Sigmoid colon (tissue), 6 donors: ENCODE measurements at regions not wholly inside any gene's neighbourhood (a gene's known extent, or its start where the extent isn't known, plus 50 kb on each side); places are given as distances from the start of the nearest gene placed in this dataset.

Experiments used
- DNase-seq: peaks from one replicate; pipeline ENCODE4 v3.0.0-alpha.2; 2019
- H3K27ac ChIP-seq, 4 donors: fragments of 200-600 bp; sonication (generic); one replicate each; pipeline ENCODE4 v1.5.1; 2016 to 2019; ENCODE audit warnings: mild to moderate bottlenecking in 1 of 4
- H3K27me3 ChIP-seq, 3 donors: fragments of 200-600 bp; sonication (generic); one replicate each; pipeline ENCODE4 v1.5.1; 2019; ENCODE audit warnings: mild to moderate bottlenecking in 1 of 3
- H3K36me3 ChIP-seq, 4 donors: fragments of 200-600 bp; sonication (generic); one replicate each; pipeline ENCODE4 v1.5.1; 2016 to 2019
- H3K4me1 ChIP-seq, 4 donors: fragments of 200-600 bp; sonication (generic); one replicate each; pipeline ENCODE4 v1.5.1; 2017 to 2019
- H3K4me3 ChIP-seq, 4 donors: fragments of 200-600 bp; sonication (generic); one replicate each; pipeline ENCODE4 v1.5.1; 2017 to 2019; ENCODE audit warnings: mild to moderate bottlenecking in 2 of 4, moderate library complexity in 1 of 4
- H3K9me3 ChIP-seq, 4 donors: fragments of 200-600 bp in 3 of 4; sonication (generic) in 3 of 4; one replicate each; pipeline versions ENCODE4 v1.5.1 to v1.6.1; 2013 to 2019
- EP300 ChIP-seq, 4 donors: sonication (generic); formaldehyde crosslinking; IDR thresholded peaks; one replicate each; pipeline ENCODE4 v1.6.1; 2017; ENCODE audit warnings: antibody characterized with exemption in 4 of 4
- POLR2A ChIP-seq, 2 donors: fragments of 450-650 bp; IDR thresholded peaks; one replicate each; pipeline ENCODE4 v1.6.1; 2016; ENCODE audit warnings: antibody characterized with exemption in 2 of 2, mild to moderate bottlenecking in 2 of 2, moderate library complexity in 2 of 2
- POLR2AphosphoS5 ChIP-seq, 4 donors: sonication (generic); formaldehyde crosslinking; IDR thresholded peaks; one replicate each; pipeline ENCODE4 v1.6.1; 2017; ENCODE audit warnings: antibody characterized with exemption in 4 of 4
- WGBS, 2 donors: extraction: QIAGEN DNeasy Blood & Tissue Kit; methylation state at CpG; one replicate each; pipeline ENCODE4 v1.1.7; 2013; 5-methylcytosine and 5-hydroxymethylcytosine counted together
- intact Hi-C: fragments of 100-400 bp; cut with DNase I; formaldehyde crosslinking; loops from one replicate; pipeline ENCODE4 v1.15.1; 2023
- TF ChIP-seq, protein P1 (sequence below), 4 experiments: fragments of 450-650 bp in 3 of 4; fragments of 200-600 bp in 1 of 4; IDR thresholded peaks; one replicate each; pipeline ENCODE4 v1.5.1; 2016 to 2019; ENCODE audit warnings: antibody characterized with exemption in 4 of 4, mild to moderate bottlenecking in 3 of 4, moderate library complexity in 2 of 4
- donor health status: healthy with polysubstance abuse.
- donor health status: healthy.

DNA sequence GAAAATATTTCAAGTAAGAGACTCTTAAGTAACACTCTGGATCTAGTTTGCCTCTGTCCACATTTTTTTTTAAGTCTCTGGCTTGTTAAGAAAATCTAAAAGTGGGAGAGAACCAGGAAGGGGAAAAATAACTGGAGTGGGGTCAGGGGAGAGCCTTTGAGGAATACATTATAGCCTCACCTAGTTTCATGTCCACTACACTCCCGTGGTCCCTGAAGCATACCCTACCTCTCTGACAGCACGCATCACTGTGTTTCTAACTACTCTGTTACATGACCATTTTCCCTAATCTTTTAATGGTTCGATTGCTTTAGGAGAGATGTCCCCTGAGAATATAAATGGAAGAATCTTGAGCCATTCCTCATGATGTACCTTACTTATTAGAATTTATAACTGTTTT lies 318.3 kb downstream of the TMEM167A start:
- Histone ChIP-seq H3K9me3 (no peaks in the 10 kb centered on the region), H3K4me1 (no peaks in the 10 kb centered on the region), H3K27me3 (no peaks in the 10 kb centered on the region), H3K36me3 (no peaks in the 10 kb centered on the region), H3K27ac (no peak overlapping the region), H3K4me3 (no peak overlapping the region)
- intact Hi-C loops, result no loop called here
- no peak for TF ChIP-seq POLR2A (IDR thresholded peaks at IDR 0.05)
- TF ChIP-seq, protein P1, sequence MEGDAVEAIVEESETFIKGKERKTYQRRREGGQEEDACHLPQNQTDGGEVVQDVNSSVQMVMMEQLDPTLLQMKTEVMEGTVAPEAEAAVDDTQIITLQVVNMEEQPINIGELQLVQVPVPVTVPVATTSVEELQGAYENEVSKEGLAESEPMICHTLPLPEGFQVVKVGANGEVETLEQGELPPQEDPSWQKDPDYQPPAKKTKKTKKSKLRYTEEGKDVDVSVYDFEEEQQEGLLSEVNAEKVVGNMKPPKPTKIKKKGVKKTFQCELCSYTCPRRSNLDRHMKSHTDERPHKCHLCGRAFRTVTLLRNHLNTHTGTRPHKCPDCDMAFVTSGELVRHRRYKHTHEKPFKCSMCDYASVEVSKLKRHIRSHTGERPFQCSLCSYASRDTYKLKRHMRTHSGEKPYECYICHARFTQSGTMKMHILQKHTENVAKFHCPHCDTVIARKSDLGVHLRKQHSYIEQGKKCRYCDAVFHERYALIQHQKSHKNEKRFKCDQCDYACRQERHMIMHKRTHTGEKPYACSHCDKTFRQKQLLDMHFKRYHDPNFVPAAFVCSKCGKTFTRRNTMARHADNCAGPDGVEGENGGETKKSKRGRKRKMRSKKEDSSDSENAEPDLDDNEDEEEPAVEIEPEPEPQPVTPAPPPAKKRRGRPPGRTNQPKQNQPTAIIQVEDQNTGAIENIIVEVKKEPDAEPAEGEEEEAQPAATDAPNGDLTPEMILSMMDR (IDR thresholded peaks at IDR 0.05), result no peak
- TF ChIP-seq EP300 (IDR thresholded peaks at IDR 0.05), result no peak
- TF ChIP-seq POLR2AphosphoS5 (IDR thresholded peaks at IDR 0.05), result no peak
- DNase-seq, result no peak
- 91% methylated on average over 3 of the region's 3 CpGs for WGBS, 2 donors

DNA sequence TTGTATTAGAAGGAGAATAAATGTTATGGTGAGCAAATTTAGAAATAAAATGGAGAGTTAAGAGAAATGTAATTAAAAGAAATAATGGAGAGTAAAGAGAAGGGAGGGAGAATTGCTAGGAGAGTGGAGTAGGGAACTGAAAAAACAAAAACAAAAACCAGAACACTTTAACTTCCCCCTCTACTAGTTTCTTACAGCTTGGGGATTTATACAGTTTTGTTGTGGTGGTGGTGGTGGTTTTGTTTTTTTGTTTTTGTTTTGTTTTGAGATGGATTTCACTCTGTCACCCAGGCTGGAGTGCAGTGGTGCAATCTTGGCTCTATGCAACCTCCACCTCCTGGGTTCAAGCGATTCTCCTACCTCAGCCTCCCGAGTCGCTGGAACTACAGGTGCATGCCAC lies 322.4 kb downstream of the TMEM167A start:
- no peak overlapping the region for H3K27ac ChIP-seq
- intact Hi-C loops, result no loop called here
- 88 to 94% methylated on average over 3 of the region's 3 CpGs for WGBS, 2 donors
- H3K27me3 ChIP-seq, result no peaks in the 10 kb centered on the region
- H3K4me3 ChIP-seq, result no peak overlapping the region
- no peaks in the 10 kb centered on the region for H3K36me3 ChIP-seq
- DNase-seq, result no peak
- TF ChIP-seq POLR2AphosphoS5 (IDR thresholded peaks at IDR 0.05) (no peak), POLR2A (IDR thresholded peaks at IDR 0.05) (no peak), EP300 (IDR thresholded peaks at IDR 0.05) (no peak)
- TF ChIP-seq, protein P1 (IDR thresholded peaks at IDR 0.05), result no peak
- H3K4me1 ChIP-seq, result no peaks in the 10 kb centered on the region
- H3K9me3 ChIP-seq, result no peaks in the 10 kb centered on the region

DNA sequence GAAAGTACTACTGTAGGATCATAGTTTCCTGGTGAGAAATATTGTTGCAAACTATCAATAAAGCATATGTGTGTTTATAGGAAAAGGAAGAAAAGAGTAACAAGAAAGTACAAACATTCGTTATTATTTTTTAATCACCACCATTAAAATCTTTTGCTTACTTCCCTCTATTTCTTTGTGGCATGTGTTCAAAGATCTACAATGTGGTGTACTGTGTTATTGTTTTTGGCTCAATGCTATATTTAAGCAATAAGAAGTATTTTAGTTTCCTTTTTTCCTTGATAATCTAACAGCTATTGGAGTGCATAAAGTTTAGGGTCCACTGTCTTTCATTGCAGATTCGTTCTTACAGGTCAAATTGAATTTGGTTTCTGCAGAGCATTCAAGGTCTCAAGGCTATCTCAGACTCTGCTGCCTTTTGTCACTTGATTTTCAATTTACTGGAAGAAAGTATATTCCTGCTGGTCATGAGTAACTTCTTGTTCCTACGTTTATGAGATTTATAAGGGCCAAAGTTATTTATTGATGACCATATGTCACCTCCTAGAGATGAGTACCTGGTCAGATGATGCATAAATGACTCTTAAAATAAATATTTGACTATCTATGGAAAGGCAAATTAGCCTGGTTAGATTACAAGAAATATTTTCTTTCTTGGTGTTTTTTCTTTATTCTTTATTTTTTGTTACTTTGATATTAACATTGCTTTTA lies 323.0 kb downstream of the TMEM167A start:
- 56 to 75% methylated on average over 3 of the region's 3 CpGs for WGBS, 2 donors
- Histone ChIP-seq H3K27ac (no peak overlapping the region), H3K4me3 (no peak overlapping the region), H3K36me3 (no peaks in the 10 kb centered on the region), H3K4me1 (no peaks in the 10 kb centered on the region), H3K27me3 (no peaks in the 10 kb centered on the region), H3K9me3 (no peaks in the 10 kb centered on the region)
- intact Hi-C loops, result no loop called here
- no peak for TF ChIP-seq POLR2AphosphoS5 (IDR thresholded peaks at IDR 0.05)
- no peak for TF ChIP-seq POLR2A (IDR thresholded peaks at IDR 0.05)
- no peak for TF ChIP-seq EP300 (IDR thresholded peaks at IDR 0.05)
- TF ChIP-seq, protein P1 (IDR thresholded peaks at IDR 0.05), result no peak
- no peak for DNase-seq

DNA sequence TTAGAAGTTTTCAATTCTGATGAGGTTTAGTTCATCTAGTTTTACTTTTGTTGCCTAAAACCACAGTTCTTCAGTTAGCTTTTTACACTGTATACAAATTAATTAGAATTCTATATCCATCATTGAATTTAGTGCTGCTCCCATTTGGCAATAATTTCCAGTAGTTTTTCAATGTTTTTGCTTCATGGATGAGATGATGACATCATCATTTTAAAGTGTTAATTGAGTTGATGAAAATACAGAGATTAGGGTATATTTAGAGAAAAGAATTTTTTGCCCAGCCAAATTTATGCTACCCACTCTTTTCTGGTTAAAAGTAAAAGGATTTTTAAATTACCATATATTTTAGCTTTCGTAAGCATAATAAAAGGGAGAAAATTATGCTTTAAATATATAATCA lies 323.8 kb downstream of the TMEM167A start:
- no peaks in the 10 kb centered on the region for H3K36me3 ChIP-seq
- H3K27me3 ChIP-seq, result no peaks in the 10 kb centered on the region
- no peaks in the 10 kb centered on the region for H3K9me3 ChIP-seq
- intact Hi-C loops, result no loop called here
- no peak overlapping the region for H3K27ac ChIP-seq
- DNase-seq, result no peak
- peaks cover 0 to 4% (median 0%) of the 10 kb centered on the region in 4 donors for H3K4me1 ChIP-seq
- TF ChIP-seq POLR2AphosphoS5 (IDR thresholded peaks at IDR 0.05) (no peak), EP300 (IDR thresholded peaks at IDR 0.05) (no peak), POLR2A (IDR thresholded peaks at IDR 0.05) (no peak)
- TF ChIP-seq, protein P1 (IDR thresholded peaks at IDR 0.05), result no peak
- WGBS, 2 donors, result 93 to 97% methylated on average over 1 of the region's 1 CpG
- H3K4me3 ChIP-seq, result no peak overlapping the region

DNA sequence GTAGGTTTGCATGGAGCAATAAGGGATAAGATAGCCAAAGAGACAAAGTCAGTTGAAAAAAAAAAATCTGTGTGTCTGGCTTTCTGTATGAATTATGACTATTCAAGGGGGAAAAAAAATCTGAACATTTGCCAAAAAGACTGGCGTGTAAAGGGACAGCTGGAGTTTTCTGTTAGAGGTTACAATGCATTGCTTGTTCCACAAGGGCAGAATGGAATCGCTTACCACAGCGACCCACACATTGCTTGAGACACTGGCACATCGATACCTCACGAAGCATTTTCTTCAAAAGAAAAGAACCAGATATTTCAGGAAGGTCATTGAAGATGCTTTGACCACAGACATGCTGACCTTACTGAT lies 327.8 kb downstream of the TMEM167A start:
- Histone ChIP-seq H3K9me3 (no peaks in the 10 kb centered on the region), H3K27ac (peak overlapping the region in 1 of 4 donors; percentile 38), H3K36me3 (no peaks in the 10 kb centered on the region), H3K4me1 (peaks cover 0 to 6% (median 0%) of the 10 kb centered on the region in 4 donors), H3K4me3 (no peak overlapping the region), H3K27me3 (no peaks in the 10 kb centered on the region)
- no peak for DNase-seq
- 33 to 50% methylated on average over 5 of the region's 5 CpGs for WGBS, 2 donors
- TF ChIP-seq POLR2AphosphoS5 (IDR thresholded peaks at IDR 0.05) (peak in 1 of 4 donors; percentile 15), POLR2A (IDR thresholded peaks at IDR 0.05) (no peak), EP300 (IDR thresholded peaks at IDR 0.05) (no peak)
- TF ChIP-seq, protein P1 (IDR thresholded peaks at IDR 0.05), result no peak
- intact Hi-C loops, result no loop called here
